SK-N-MC (cell line): ENCODE measurements at regions not wholly inside any gene's neighbourhood (a gene's known extent, or its start where the extent isn't known, plus 50 kb on each side); places are given as distances from the start of the nearest gene placed in this dataset.

Experiments
- DNase-seq: peaks from one replicate; pipeline ENCODE4 v3.0.0-alpha.2; 2011; ENCODE audit warnings: low read depth, low spot score
- H3K27ac ChIP-seq: fragments of 200-600 bp; sonication (generic); 2 replicates; pipeline ENCODE4 v1.5.1; 2016; ENCODE audit warnings: mixed run types
- H3K36me3 ChIP-seq: fragments of 200-600 bp; sonication (generic); 2 replicates; pipeline ENCODE4 v1.6.1; 2017; ENCODE audit warnings: antibody characterized with exemption, low read length, mixed read lengths; ENCODE audit not compliant: insufficient read depth
- H3K4me3 ChIP-seq: fragments of 200-600 bp; sonication (generic); 2 replicates; pipeline ENCODE4 v1.5.1; 2016
- H3K9ac ChIP-seq: fragments of 200-600 bp; sonication (generic); 2 replicates; pipeline ENCODE4 v1.8.0; 2017; ENCODE audit warnings: mixed run types, mixed read lengths; ENCODE audit not compliant: insufficient read length
- H3K9me3 ChIP-seq: fragments of 200-600 bp; sonication (generic); 2 replicates; pipeline ENCODE4 v1.6.1; 2017; ENCODE audit warnings: low read depth, mild to moderate bottlenecking, antibody characterized with exemption, low read length, moderate library complexity, mixed read lengths
- EZH2 ChIP-seq: fragments of 200-600 bp; sonication (generic); IDR thresholded peaks from one replicate; pipeline ENCODE4 v1.6.1; 2017; ENCODE audit warnings: antibody characterized with exemption
- FOXP2 ChIP-seq: optimal IDR thresholded peaks from 2 replicates; pipeline ENCODE3; 2011; ENCODE audit warnings: mild to moderate bottlenecking, moderate library complexity; ENCODE audit not compliant: insufficient read depth; ENCODE audit errors: extremely low read length, control extremely low read depth
- POLR2AphosphoS5 ChIP-seq: IDR thresholded peaks from 2 replicates; pipeline ENCODE4 v1.6.1; 2012; ENCODE audit warnings: mild to moderate bottlenecking, low read depth, low read length, borderline replicate concordance

DNA sequence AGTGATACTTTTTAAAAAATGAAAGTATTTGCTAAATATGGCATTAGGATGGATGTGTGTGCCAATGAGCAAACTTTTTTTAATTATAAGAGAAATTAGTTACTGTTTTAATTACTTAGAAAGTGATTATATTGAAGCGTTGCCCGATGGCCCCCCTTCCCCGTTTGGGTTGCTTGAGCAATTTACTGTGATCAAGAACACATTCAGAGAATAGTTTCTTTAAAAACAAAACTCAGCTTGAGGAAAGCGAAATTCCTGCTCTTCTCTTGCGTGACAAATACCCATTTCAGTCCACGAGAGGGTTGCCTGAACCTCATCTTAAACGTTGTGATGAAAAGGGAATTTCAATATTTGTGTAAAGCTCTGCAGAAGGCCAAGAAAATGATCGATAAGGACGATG lies 234.1 kb downstream of the GATA3 start:
- Histone ChIP-seq H3K9ac (no peak overlapping the region), H3K27ac (no peak overlapping the region), H3K9me3 (no peaks in the 10 kb centered on the region), H3K4me3 (no peak overlapping the region), H3K36me3 (no peaks in the 10 kb centered on the region)
- no peak for DNase-seq
- TF ChIP-seq FOXP2 (no peak), EZH2 (no peak), POLR2AphosphoS5 (no peak)

DNA sequence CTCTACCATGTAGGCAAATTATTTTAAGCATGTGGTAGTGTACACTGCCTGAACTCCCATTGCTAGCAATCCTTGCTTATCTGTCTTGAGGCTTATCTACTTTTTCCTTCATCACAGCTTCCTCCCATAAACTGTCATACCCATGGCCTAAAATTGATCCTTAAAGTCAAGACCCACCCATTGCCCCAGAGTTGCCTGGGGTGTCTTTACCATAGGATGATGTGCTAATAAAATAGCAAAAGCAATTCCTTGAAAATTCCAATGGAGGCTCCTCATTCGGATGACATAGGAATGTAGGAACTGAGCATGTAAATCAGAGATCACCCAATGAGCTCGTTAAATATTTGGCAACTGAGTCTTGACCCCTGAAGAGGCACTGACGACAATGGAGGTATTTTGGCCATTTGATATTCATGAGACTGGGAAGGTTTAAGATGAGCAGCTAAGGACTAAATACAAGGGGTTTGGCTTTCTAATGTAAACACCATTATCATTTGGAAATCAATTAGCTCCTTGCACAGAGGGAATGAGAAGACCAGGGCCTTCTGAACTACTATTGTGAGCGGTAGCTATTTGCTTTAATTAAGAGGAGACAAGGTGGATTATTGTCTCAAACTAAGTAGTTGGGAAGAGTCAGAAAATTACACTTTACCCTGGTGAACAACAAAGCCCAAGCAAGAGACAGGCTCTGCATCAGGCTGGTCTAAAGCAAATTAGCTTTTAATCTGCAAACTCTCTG lies 234.9 kb downstream of the GATA3 start:
- no peak overlapping the region for H3K27ac ChIP-seq
- H3K9me3 ChIP-seq = no peaks in the 10 kb centered on the region
- no peak for DNase-seq
- TF ChIP-seq POLR2AphosphoS5 (no peak), FOXP2 (no peak), EZH2 (no peak)
- no peak overlapping the region for H3K9ac ChIP-seq
- no peak overlapping the region for H3K4me3 ChIP-seq
- no peaks in the 10 kb centered on the region for H3K36me3 ChIP-seq

DNA sequence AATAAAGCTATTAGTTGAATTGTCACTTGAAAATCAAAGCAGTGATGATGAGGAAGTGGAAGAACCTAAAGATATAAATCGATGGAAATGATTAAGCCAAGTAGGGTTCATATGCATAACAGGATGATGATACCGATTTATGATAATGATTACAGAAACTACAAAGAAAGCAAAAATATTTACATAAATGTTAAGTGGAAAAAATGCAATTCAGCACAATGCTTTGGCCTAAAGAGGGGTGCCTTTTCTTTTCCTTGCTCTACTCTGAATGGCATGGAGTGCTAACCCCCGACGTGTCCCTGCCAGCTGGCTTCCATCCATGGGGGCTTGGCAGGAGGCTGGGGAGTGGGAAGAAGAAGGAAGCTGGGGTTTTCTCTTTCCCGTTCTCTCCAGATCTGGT lies 240.3 kb downstream of the GATA3 start:
- H3K4me3 ChIP-seq = no peak overlapping the region
- H3K36me3 ChIP-seq = no peaks in the 10 kb centered on the region
- TF ChIP-seq POLR2AphosphoS5 (no peak), FOXP2 (no peak)
- H3K27ac ChIP-seq = no peak overlapping the region
- DNase-seq = no peak
- H3K9ac ChIP-seq = no peak overlapping the region
- no peaks in the 10 kb centered on the region for H3K9me3 ChIP-seq

DNA sequence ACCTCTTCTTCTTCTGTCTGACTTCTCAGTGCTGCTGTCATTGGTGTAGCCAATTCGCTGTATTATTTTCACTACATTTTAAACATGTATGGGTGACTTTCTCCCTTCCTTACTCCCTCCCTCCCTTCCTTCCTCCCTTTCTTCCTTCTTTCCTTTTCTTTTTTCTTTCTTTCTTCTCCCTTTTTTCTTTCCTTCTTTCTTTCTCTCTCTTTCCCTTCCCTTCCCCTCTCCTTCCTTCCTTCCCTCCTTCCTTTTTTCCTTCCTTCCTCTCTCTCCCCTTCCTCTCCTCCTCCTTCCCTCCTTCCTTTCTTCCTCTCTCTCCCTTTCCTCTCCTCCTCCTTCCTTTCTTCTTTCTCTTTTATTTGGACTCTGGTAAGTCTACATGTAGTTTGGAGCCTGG lies 240.8 kb downstream of the GATA3 start:
- no peaks in the 10 kb centered on the region for H3K36me3 ChIP-seq
- no peak overlapping the region for H3K4me3 ChIP-seq
- DNase-seq = no peak
- H3K9me3 ChIP-seq = no peaks in the 10 kb centered on the region
- no peak overlapping the region for H3K9ac ChIP-seq
- TF ChIP-seq POLR2AphosphoS5 (no peak), FOXP2 (no peak), EZH2 (no peak)
- no peak overlapping the region for H3K27ac ChIP-seq

DNA sequence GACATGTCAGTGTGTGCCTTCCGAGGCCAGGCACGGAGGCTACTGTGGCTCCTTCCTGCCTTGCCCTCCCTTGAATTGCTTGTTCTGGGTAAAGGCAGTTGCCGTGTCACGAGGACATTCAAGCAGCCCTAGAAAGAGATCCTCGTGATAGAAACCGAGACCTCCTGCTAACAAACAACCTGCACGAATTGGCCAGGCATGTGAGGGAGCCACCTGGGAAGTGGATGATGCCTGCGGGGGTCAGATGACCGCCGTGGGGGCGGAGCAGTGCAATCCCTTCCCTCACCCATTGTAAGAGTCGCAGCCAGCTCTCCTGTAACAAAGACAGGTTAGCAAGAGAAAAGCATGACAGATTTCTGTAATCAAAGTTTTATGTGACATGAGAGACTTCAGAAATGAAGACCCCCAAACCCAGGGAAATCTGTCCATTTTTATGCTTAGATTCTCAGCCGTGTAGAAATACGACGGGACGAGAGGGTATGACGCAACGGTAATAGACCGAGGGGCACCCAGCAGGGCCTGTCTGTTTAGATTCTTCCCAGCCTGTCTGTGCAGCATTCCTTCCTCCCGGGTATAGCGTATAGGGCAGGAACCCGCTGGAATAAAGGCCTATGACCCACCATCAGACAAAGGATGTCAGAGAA lies 241.7 kb downstream of the GATA3 start:
- no peak overlapping the region for H3K9ac ChIP-seq
- no peak overlapping the region for H3K27ac ChIP-seq
- H3K4me3 ChIP-seq = no peak overlapping the region
- DNase-seq = no peak
- H3K9me3 ChIP-seq = no peaks in the 10 kb centered on the region
- H3K36me3 ChIP-seq = no peaks in the 10 kb centered on the region
- TF ChIP-seq POLR2AphosphoS5 (no peak), FOXP2 (no peak), EZH2 (no peak)

DNA sequence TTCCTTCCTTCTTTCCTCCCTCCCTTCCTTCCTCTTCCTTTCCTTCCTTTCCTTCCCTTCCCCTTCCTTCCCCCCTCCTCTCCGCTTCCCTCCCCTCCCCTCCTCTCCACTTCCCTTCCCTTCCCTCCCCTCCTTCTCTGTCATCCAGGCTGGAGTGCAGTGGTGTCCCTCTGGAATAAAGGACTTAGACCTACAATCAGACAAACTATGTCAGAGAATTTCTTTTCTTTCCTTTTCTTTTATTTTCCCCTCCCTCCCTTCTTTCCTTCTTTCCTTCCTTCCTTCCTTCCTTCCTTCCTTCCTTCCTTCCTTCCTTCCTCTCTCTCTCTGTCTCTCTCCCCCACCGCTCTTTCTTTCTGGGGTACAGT lies 242.2 kb downstream of the GATA3 start:
- Histone ChIP-seq H3K27ac (no peak overlapping the region), H3K9me3 (no peaks in the 10 kb centered on the region), H3K9ac (no peak overlapping the region), H3K4me3 (no peak overlapping the region), H3K36me3 (no peaks in the 10 kb centered on the region)
- DNase-seq = no peak
- TF ChIP-seq EZH2 = no peak
- TF ChIP-seq POLR2AphosphoS5 = no peak
- TF ChIP-seq FOXP2 = no peak

DNA sequence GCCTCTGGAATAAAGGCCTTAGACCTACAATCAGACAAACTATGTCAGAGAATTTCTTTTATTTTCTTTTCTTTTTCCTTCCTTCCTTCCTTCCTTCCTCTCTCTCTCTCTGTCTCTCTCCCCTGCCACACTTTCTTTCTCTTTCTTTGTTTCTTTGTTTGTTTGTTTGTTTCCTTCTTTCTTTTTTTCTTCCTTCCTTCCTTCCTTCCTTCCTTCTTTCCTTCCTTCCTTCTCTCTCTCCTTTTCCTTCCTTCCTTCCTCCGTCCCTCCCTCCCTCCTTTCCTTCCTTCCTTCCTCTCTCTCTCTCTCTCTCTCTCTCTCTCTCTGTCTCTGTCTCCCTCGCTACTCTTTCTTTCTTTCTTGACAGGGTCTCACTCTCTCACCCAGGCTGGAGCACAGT lies 242.6 kb downstream of the GATA3 start:
- no peak overlapping the region for H3K4me3 ChIP-seq
- H3K9me3 ChIP-seq = no peaks in the 10 kb centered on the region
- no peak overlapping the region for H3K27ac ChIP-seq
- H3K9ac ChIP-seq = no peak overlapping the region
- TF ChIP-seq EZH2 = no peak
- TF ChIP-seq POLR2AphosphoS5 = no peak
- TF ChIP-seq FOXP2 = no peak
- no peaks in the 10 kb centered on the region for H3K36me3 ChIP-seq
- DNase-seq = no peak

DNA sequence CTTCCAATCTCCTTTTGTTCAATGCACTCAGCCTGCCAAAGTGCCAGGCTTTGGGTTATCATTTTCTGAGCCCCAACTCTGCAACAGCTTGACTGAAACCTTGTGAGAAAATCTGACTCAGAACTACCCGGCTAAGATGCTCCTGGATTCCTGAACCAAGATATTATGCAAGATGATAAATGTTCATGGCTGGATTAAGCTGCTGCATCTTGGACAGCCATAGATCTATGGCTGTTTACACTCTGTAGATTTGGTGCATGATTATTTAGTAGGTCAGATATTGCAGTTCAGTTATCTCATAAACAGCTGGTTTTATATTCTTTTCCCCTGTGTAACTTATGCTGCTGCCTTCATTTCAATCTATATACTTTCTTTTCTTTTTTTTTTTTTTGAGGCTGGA lies 243.5 kb downstream of the GATA3 start:
- DNase-seq = no peak
- no peaks in the 10 kb centered on the region for H3K9me3 ChIP-seq
- H3K36me3 ChIP-seq = no peaks in the 10 kb centered on the region
- H3K9ac ChIP-seq = no peak overlapping the region
- no peak overlapping the region for H3K27ac ChIP-seq
- TF ChIP-seq FOXP2 = no peak
- TF ChIP-seq POLR2AphosphoS5 = no peak
- TF ChIP-seq EZH2 = no peak
- no peak overlapping the region for H3K4me3 ChIP-seq
